Neural cell (in vitro differentiated cells): ENCODE measurements at regions not wholly inside any gene's neighbourhood (a gene's known extent, or its start where the extent isn't known, plus 50 kb on each side); places are given as distances from the start of the nearest gene placed in this dataset.

ENCODE experiments used
- H2AFZ ChIP-seq: fragments of 200-600, 300-800 bp; sonication (generic), shearing (Covaris generic); 2 replicates; pipeline ENCODE4 v1.6.0; 2014; ENCODE audit warnings: low read depth, mild to moderate bottlenecking, antibody characterized with exemption, low read length, moderate library complexity
- H3F3A ChIP-seq: fragments of 200-600 bp; shearing (Covaris generic); 2 replicates; pipeline ENCODE4 v1.6.1; 2016; ENCODE audit warnings: mild to moderate bottlenecking, moderate library complexity, mixed read lengths, antibody characterized with exemption, low read length; ENCODE audit not compliant: insufficient read depth, poor library complexity, severe bottlenecking
- H3K27ac ChIP-seq: fragments of 200-600, 300-800 bp; sonication (generic), shearing (Covaris generic); 2 replicates; pipeline ENCODE4 v1.5.1; 2014; ENCODE audit warnings: mild to moderate bottlenecking, low read length, moderate library complexity
- H3K27me3 ChIP-seq: fragments of 300-800, 200-600 bp; sonication (generic), shearing (Covaris generic); 2 replicates; pipeline ENCODE4 v1.6.0; 2014; ENCODE audit warnings: mild to moderate bottlenecking, low read depth, low read length, moderate library complexity; ENCODE audit not compliant: insufficient read depth
- H3K36me3 ChIP-seq: fragments of 300-800, 200-600 bp; sonication (generic), shearing (Covaris generic); 2 replicates; pipeline ENCODE4 v1.5.1; 2014; ENCODE audit warnings: mild to moderate bottlenecking, antibody characterized with exemption, low read length, moderate library complexity; ENCODE audit not compliant: insufficient read depth
- H3K4me2 ChIP-seq: fragments of 300-800, 200-600 bp; sonication (generic), shearing (Covaris generic); 2 replicates; pipeline ENCODE4 v1.6.0; 2014; ENCODE audit warnings: mild to moderate bottlenecking, low read length
- H3K4me3 ChIP-seq: fragments of 300-800, 200-600 bp; sonication (generic), shearing (Covaris generic); 2 replicates; pipeline ENCODE4 v1.5.1; 2014; ENCODE audit warnings: mild to moderate bottlenecking, low read length, moderate library complexity
- H3K79me2 ChIP-seq: fragments of 200-600 bp; shearing (Covaris generic); replicated peaks from 2 replicates; pipeline ENCODE4 v1.6.0; 2014; ENCODE audit warnings: mild to moderate bottlenecking, low read length, moderate library complexity; ENCODE audit not compliant: insufficient read depth
- H3K9ac ChIP-seq: fragments of 300-800, 200-600 bp; sonication (generic), shearing (Covaris generic); 2 replicates; pipeline ENCODE4 v1.6.1; 2016; ENCODE audit warnings: mild to moderate bottlenecking, low read length, mixed read lengths
- H3K9me2 ChIP-seq: fragments of 200-600 bp; shearing (Covaris generic); 2 replicates; pipeline ENCODE4 v1.6.1; 2016; ENCODE audit warnings: mild to moderate bottlenecking, low read length, mixed read lengths; ENCODE audit not compliant: insufficient read depth
- H3K9me3 ChIP-seq: fragments of 200-600, 300-800 bp; sonication (generic), shearing (Covaris generic); 2 replicates; pipeline ENCODE4 v1.6.1; 2016; ENCODE audit warnings: mild to moderate bottlenecking, mixed run types, low read length, moderate library complexity, mixed read lengths
- H4K20me1 ChIP-seq: fragments of 200-600 bp; shearing (Covaris generic); 2 replicates; pipeline ENCODE4 v1.6.1; 2016; ENCODE audit warnings: mild to moderate bottlenecking, mixed run types; ENCODE audit not compliant: insufficient read depth
- CTCF ChIP-seq: fragments of 450-650 bp; IDR thresholded peaks from 2 replicates; pipeline ENCODE4 v1.5.1; 2014; ENCODE audit warnings: antibody characterized with exemption, mild to moderate bottlenecking, moderate library complexity; ENCODE audit not compliant: poor library complexity, severe bottlenecking
- EP300 ChIP-seq: fragments of 450-650 bp; conservative IDR thresholded peaks from 2 replicates; pipeline ENCODE4 v1.6.1; 2014; ENCODE audit warnings: antibody characterized with exemption, mild to moderate bottlenecking, moderate library complexity; ENCODE audit not compliant: poor library complexity, severe bottlenecking
- EZH2 ChIP-seq: fragments of 200-600, 300-800 bp; shearing (Covaris generic), sonication (generic); IDR thresholded peaks from 2 replicates; pipeline ENCODE4 v1.6.1; 2014; ENCODE audit warnings: antibody characterized with exemption, low read length, borderline replicate concordance, mild to moderate bottlenecking; ENCODE audit not compliant: insufficient read depth, poor library complexity, severe bottlenecking
- MXI1 ChIP-seq: fragments of 450-650 bp; conservative IDR thresholded peaks from 2 replicates; pipeline ENCODE4 v1.6.1; 2014; ENCODE audit warnings: antibody characterized with exemption, mild to moderate bottlenecking; ENCODE audit not compliant: poor library complexity, severe bottlenecking
- POLR2AphosphoS5 ChIP-seq: IDR thresholded peaks from 2 replicates; pipeline ENCODE4 v1.6.1; 2012
- RAD21 ChIP-seq: fragments of 450-650 bp; conservative IDR thresholded peaks from 2 replicates; pipeline ENCODE4 v1.6.1; 2014; ENCODE audit warnings: antibody characterized with exemption, mild to moderate bottlenecking, moderate library complexity
- REST ChIP-seq: IDR thresholded peaks from 2 replicates; pipeline ENCODE4 v1.6.1; 2012; ENCODE audit warnings: borderline replicate concordance
- SMC3 ChIP-seq: fragments of 450-650 bp; conservative IDR thresholded peaks from 2 replicates; pipeline ENCODE4 v1.6.1; 2014; ENCODE audit warnings: antibody characterized with exemption, mild to moderate bottlenecking, moderate library complexity; ENCODE audit not compliant: poor library complexity
- TAF1 ChIP-seq: IDR thresholded peaks from 2 replicates; pipeline ENCODE4 v1.6.1; 2012; ENCODE audit warnings: low read depth

- no peaks in the 10 kb centered on the region for H3K27me3 ChIP-seq
- no peaks in the 10 kb centered on the region for H4K20me1 ChIP-seq
- no peaks in the 10 kb centered on the region for H3K9me2 ChIP-seq
- H3K4me3 ChIP-seq: no peak overlapping the region
- H3K79me2 ChIP-seq: no peaks in the 10 kb centered on the region
- H3K27ac ChIP-seq: no peak overlapping the region
- no peak overlapping the region for H3K9ac ChIP-seq
- no peak overlapping the region for H3K4me2 ChIP-seq
- TF ChIP-seq EP300 (no peak), EZH2 (no peak), TAF1 (no peak), CTCF (no peak), REST (no peak), MXI1 (no peak), SMC3 (no peak), POLR2AphosphoS5 (no peak), RAD21 (no peak)
- no peak overlapping the region for H2AFZ ChIP-seq
- H3K36me3 ChIP-seq: no peaks in the 10 kb centered on the region
- H3F3A ChIP-seq: no peaks in the 10 kb centered on the region
- no peaks in the 10 kb centered on the region for H3K9me3 ChIP-seq
Measured at GRCh38 chr13:63554157-63554556, 2138.5 kb upstream of the PCDH20 start.

GRCh38 chr13:63551731-63552130 lies 2136.1 kb upstream of the PCDH20 start:
- H3K79me2 ChIP-seq: no peaks in the 10 kb centered on the region

More at GRCh38 chr13:63551731-63552130, 2136.1 kb upstream of the PCDH20 start:
- Histone ChIP-seq H3K9ac (no peak overlapping the region), H3F3A (no peaks in the 10 kb centered on the region), H2AFZ (no peak overlapping the region), H3K9me2 (no peaks in the 10 kb centered on the region), H3K4me3 (no peak overlapping the region), H4K20me1 (no peaks in the 10 kb centered on the region), H3K9me3 (no peaks in the 10 kb centered on the region), H3K36me3 (no peaks in the 10 kb centered on the region), H3K4me2 (no peak overlapping the region), H3K27me3 (no peaks in the 10 kb centered on the region), H3K27ac (no peak overlapping the region)
- TF ChIP-seq MXI1 (no peak), POLR2AphosphoS5 (no peak), SMC3 (no peak), EZH2 (no peak), REST (no peak), RAD21 (no peak)
